ENCODE measurements at regions not wholly inside any gene's neighbourhood (a gene's known extent, or its start where the extent isn't known, plus 50 kb on each side); places are given as distances from the start of the nearest gene placed in this dataset.

DNA sequence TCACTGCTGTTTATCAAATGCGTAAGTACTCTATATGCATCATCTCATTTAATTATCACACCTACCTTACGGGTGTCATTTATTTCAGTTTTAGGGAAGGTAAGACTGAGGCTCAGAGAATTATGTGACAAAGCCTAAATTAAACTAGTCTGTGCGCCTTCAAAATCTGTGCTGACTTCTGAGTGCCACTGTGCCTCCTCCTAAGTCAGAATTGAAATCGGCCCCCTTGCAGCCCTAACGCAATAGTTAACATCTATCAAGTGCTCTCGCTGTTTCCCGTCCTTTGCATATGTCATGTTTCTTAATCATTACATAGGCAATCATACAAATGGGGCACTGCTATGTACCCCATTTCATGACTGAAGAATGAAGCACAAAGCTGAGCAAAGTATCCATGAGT, 79.0 kb upstream of the PDE10A start:
- no peak for DNase-seq

DNA sequence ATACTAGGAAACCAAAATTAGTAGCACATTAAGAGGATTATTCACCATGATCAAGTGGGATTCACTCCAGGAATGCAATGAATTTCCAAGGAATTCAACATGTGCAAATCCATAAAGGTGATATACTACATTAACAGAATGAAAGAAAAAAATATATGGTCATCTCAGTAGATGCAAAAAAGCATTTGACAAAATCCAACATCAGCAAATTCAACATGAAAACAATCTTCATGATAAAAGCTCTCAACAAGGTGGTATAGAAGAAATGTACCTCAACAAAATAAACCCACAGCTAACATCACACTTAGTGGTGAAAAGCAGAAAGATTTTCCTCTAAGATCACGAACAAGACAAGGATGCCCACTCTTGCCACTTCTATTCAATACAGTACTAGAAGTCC, 74.4 kb upstream of the PDE10A start:
- DNase-seq, result no peak

DNA sequence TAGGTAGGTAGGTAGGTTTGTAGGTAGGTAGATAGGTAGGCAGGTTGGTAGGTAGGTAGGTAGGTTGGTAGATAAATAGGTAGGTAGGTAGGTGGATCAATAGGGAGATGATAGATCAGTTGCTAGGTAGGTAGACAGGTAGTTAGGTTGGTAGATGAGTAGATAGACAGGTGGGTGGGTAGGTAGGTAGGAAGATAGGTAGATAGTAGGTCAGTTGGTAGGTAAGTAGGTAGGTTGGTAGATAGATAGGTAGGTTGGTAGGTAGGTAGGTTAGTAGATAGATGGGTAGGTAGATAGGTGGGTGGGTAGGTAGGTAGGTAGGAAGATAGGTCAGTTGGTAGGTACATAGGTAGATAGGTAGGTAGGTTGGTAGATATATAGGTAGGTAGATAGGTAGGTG, 72.0 kb upstream of the PDE10A start:
- no peak for DNase-seq

DNA sequence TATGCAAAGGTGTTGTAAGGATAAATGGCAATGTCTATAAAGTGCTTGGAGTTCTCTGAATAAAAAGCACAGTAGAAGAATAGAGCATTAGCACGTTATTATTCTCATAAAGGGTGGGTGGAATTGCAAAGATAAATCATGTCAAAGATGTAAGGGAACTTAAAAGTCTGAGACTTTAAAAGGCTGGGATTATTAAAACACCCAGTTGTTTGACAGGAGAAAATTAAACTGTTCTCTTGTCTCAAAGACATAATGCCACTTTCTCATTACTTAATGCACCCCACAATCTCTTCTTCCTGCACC, 70.4 kb upstream of the PDE10A start:
- no peak for DNase-seq

DNA sequence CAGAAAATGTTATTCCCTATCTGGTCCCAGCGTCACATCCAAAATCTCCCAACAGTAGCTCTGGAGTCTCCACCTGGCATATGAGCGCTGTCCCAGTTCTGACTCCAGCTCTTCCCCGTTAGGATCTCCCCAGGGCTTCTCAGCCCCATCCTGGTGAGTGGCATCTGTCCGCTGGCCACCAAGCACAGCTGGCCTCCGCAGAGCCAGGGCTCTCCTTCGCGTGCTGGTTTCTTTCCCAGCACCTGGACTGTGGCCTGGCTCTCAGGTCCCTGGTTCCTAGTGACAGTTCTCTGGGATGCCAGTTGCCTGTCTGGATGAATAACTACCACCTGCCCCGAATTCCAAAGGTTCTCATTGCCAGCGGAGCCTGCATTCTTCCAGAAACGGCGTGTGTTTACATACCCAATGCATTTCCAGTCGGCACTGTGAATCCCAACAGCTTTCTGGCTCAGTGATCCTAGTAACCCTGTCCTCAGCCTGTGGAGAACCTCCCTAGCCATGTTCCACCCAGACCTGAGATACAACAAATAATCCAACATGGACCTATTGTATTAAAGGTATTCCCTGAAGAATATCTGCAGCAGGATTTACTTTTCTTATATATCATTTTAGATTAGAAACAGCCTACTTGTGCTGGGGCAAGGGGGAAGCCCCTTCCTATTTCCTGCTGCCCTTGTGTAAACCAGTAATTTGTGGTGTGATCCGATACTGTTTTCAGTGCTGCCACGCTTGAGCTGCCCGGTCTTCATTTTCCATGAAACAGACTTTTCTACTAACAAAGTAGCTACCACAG, 69.9 kb upstream of the PDE10A start:
- no peak for DNase-seq

DNA sequence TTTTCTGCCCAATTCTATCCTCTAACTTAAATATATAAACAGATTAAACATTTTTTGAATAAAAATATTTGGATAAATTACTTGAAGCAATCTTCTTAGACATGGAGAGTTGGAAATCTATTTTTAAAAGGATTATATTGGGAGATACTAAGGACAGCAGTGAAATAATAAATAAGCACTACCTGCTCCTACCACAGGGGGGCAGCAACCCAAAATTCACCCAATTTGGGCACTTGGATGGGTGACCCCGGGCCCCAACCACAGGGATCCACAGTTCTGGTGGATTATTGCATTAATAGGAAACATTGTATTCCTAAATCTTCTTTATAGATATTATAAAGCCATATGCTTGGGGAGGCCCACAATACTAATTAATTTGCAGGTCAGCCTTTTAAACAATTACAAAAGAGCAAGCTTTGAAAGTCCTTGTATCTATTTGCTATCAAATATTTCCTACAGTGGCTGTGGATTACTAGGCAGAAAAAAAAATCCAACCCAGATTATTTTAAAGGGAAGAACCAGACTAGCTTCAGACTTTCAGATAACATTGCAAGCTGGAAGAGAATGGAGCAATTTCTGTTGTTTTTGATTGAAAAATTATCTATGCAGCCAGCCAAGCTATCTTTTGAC, 66.4 kb upstream of the PDE10A start:
- peak; percentile 47 for DNase-seq

DNA sequence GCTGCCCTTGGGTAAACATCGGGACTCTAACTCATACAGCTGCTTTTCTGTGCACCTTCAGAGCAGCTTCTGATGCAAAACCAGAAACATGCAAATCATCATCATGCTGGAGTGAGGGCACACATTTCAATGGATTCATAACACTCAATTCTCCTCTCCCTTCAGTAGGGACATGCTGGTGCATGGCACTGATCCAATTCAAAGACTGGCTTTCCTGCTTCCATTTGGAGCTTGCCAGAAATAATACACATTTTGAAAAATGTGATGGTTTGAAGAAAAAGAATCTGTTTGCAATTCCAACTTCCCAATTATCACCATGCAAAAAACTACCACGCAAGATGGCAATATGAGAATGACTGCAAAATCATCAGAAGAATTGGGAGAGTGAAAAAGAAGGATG, 65.2 kb upstream of the PDE10A start:
- no peak for DNase-seq

DNA sequence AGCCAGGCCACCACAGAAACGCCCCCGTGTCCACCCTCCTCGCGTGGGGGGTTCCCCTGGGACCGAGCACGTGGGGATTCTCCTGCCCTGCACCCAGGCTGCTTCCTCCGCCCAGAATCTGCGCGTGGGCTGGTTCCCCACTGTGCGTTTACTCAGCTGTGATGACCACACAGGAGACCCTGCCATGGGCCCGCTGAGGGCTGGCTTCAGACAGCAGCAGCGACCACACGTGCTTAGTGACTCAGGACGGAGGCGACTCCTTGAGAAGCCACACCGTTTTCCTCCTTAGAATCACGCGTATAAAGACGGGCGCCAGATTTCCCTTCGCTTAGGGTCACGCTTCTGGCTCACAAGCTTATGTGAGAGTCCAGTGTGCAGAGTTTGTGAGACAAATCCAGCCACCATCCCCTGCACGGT, 63.9 kb upstream of the PDE10A start:
- no peak for DNase-seq

DNA sequence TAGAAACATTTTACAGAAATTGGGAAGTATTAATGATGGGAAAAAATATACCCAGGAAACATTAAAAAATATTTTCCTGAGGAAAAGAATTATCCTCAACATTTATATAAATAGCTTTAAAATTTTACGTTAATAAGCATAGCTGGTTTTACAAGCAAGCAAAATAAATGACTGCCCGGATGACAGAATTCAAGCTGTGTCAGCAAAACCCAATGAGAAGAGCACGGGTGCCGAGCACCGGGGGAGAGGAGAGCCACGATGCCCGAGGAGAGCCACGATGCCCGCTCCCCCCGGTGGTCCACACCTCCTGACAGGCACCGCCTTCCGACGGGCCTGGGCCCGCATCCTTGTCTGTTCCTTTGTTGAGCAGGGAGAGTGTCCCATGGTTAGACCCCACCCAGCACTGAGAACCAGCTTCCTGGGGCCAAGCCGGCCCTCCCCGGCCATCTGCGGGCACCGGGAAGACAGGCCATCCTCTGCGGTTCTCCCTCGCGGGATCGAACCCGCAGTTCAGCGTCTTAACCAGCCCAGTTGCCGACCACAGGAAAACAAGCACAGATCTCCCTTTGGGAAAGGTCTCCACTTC, 63.3 kb upstream of the PDE10A start:
- no peak for DNase-seq

DNA sequence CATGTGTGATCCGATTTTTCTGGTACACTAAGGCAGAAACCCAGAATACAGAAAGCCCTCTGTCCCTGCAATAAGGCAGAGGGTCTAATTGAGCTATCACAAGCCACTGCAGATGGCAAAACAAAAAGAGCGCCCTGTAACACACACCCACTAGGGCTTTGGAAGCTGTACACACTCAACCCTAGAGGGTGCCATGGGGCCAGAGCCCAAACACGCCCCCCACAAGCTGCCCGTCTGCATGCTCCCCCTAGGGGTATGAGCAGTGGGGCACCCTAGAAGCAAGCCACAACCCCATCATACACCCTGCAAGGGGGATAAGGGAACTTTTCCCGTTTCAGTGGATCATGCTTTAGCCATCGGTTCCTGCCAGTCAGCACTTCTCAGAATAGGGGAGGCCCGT, 62.2 kb upstream of the PDE10A start:
- DNase-seq, result no peak

DNA sequence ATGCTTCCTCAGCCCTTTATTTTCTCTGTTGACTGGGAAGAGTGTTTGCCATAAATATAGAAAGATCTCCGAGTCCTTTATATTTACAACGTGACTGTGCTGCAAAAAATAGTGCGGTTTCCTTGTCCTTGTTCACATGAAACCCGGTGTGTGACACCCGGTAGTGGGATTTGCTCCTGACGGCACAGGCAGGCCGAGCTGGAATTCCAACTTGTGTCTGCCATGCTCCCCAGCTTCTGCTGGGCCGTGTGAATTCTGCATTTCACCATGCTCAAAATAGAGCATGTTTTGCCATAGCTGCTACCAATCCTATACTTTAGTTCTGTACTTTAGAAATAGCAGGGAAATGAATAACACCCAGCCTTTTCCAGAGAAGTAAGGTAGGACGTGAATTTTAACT, 60.3 kb upstream of the PDE10A start:
- DNase-seq, result no peak

DNA sequence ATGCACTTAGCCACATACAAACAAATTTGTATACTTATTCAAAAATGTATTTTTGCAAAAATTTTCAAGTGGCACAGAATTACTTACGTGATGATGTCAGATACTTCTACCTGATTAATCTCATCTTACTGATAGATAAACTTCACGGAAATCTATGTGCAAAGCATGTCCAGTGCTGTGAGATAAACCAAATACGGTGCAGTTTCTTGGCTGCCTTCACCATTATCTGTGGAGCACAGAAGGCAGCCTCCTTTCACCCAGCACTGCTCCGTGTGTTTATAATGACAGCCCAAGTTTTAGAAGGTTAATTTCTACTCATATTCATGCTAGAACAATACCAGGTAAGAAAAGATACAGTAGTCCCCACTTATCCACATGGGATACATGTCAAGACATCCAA, 59.0 kb upstream of the PDE10A start:
- no peak for DNase-seq

DNA sequence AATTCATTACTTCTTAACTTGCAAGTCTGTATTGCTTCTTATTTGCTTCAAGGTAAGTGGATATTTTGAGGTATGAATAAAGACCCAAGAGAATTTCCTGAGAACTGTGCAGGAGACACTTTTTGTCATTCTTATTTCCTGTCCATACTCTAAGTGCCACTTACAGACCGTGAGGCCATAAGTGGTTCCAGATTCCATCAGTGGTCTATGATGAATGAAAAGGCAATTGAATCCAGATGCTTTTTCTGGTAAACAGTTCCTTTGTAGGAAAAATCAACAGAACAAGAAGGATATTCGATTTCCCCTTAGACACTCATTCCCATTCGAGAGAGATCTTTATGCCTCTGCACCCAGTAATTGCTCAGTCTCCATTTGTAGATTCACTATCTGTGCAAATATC, 58.3 kb upstream of the PDE10A start:
- no peak for DNase-seq

DNA sequence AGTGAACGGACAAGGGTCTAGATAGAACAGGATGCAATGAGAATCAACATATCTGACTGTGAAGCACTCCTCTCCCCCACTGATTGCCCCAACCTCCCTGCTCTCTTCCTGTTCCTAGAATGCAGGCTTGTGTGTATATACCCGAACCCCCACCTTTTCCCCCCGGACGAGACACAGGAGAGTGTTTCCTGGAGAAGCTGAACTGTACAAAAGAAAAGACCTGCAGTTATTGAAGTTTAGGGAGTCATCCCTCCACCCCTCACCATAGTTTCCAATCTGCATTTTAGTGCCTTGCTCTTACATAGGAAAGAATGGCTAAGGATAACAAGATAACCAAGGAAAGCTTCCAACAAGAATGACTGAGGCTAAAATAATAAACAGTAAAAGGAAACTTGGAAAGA, 55.5 kb upstream of the PDE10A start:
- DNase-seq, result no peak

DNA sequence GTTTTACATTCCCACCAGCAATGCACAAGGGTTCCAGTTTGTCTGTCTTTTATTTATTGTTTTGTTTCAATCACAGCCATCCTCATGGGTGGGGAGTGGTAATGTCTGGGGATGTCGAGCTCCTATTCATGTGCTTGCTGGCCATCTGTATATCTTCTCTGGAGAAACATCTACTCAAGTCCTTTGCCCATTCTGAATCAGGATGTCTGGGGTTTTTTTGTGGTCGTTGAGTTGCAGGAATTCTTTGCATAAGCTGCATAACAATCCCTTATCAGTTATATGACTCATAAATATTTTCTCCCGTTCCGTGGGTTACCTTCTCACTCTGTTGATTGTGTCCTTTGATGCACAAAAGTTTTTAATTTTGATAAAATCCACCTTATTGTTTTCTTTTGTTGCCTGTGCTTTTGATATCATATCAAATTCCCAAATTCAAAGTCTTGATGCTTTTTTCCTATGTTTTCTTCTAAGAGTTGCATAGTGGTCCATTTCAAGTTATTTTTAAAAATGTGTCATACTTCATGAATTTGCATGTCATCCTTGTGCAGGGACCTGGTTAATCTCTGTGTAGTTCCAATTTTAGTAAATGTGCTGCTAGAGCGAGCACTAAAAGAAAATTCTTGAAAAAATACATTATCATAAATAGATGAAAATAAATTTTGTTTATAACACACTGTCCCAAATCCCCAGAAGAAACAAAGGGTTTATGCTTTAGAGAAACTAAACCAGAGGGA, 54.9 kb upstream of the PDE10A start:
- no peak for DNase-seq

DNA sequence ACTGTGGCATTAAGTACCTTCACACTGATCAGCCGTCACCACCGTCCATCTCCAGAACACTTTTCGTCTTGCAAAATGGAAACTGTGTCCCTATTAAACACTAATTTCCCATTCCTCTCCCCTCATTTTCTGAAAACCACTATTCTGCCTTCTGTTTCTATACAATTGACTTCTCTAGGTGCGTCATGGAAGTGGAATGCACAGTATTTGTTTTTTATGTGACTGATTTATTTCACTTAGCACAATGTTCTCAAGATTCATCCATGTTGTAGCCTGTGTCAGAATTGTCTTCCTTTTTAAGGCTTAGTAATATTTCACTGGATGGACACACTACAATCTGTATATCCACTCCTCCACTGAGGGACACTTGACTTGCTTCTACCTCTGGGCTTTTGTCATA, 53.8 kb upstream of the PDE10A start:
- no peak for DNase-seq

DNA sequence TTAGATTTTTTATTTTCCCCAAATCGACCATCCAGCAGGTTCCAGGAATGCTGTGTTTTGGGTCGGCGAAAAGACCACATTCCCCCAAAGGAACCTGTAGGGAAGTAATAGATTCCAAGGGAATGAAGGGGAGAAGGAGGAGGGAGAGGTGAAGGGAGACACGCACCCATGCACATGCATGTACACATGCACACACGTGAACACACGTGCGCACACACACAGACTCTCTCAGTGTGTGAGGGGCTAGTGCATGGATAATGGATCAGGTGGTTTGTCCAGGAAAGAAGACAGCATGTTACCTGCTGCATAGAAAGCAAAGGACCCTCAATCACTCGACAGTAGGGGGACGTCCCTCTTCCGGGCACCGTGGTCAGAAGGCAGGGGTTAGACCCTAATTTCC, 52.4 kb upstream of the PDE10A start:
- no peak for DNase-seq

DNA sequence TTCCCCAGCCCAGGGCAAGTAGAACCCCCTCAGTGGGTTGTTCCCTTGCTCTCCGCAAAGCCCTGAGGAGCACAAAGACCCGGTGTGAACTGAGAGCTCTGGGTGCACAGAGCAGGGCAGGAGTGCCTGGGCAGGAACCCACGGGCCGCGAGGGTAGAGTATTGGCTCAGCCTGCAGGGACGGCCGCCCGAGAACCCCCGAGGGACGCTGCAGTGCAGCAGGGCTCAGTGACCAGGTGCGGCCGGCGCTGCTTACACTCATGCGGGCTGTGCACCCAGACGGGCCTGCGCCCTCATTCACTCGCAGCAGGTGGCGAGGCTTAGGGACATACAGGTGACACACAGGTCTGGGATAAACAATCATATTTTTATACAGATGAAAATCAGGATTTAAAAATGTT, 51.9 kb upstream of the PDE10A start:
- no peak for DNase-seq

DNA sequence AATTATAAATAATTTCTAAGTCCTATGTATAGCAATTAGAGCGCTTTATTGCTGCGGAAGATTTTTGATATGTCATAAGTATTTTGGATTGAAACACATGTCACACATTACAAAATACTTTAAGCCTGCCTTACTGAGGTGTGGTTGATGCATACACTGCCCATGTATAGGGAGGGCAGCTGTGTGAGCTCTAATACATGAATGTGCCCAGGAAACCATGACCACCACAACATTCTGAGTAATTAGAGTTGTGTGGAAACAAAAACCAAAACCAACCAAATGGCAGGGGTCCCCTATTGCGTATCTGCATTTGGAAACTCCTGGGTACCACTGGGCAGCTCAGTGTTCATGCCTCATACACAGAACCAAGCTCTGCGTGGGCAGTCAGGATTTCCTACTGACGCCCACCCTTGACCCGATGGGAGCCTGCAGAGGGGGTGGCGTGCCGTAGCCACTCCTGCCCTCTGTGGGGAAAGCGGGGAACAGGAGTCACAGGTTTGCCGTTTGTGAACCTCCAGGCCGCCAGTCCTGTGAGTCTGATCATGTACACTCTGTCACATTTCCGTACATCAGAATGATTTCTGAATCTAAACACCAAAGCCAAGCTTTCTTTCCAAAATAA, 50.9 kb upstream of the PDE10A start:
- DNase-seq, result no peak
